Hepatocyte (in vitro differentiated cells): ENCODE measurements at regions not wholly inside any gene's neighbourhood (a gene's known extent, or its start where the extent isn't known, plus 50 kb on each side); places are given as distances from the start of the nearest gene placed in this dataset. TPM values are rescaled to one million over a fixed set of nuclear protein-coding genes. Genes with fewer than 3 reads are reported as not detected.
"Not testable (repeated sequence)": the region's sequence is repeated elsewhere in the genome, so short reads cannot be mapped to it uniquely, and the experiment has no call there.

Experiments used
- DNase-seq: peaks from one replicate; pipeline ENCODE4 v3.0.0-alpha.2; 2016; ENCODE audit warnings: low spot score
- H2AFZ ChIP-seq: fragments of 200-600 bp; sonication (generic); 2 replicates; pipeline ENCODE4 v1.6.0; 2016; ENCODE audit warnings: antibody characterized with exemption, mild to moderate bottlenecking
- H3K27ac ChIP-seq: fragments of 200-600 bp; sonication (generic); 2 replicates; pipeline ENCODE4 v1.5.1; 2016; ENCODE audit warnings: mild to moderate bottlenecking
- H3K27me3 ChIP-seq: fragments of 200-600 bp; sonication (generic); 2 replicates; pipeline ENCODE4 v1.6.1; 2016
- H3K36me3 ChIP-seq: fragments of 200-600 bp; sonication (generic); replicated peaks from 2 replicates; pipeline ENCODE4 v1.5.1; 2016; ENCODE audit warnings: low read depth; ENCODE audit not compliant: insufficient read depth
- H3K4me1 ChIP-seq: fragments of 200-600 bp; sonication (generic); 2 replicates; pipeline ENCODE4 v1.5.1; 2016; ENCODE audit warnings: mild to moderate bottlenecking, moderate library complexity; ENCODE audit not compliant: insufficient read depth
- H3K4me2 ChIP-seq: fragments of 200-600 bp; sonication (generic); 2 replicates; pipeline ENCODE4 v1.6.0; 2016
- H3K4me3 ChIP-seq: fragments of 200-600 bp; sonication (generic); 2 replicates; pipeline ENCODE4 v1.5.1; 2016; ENCODE audit warnings: mild to moderate bottlenecking
- H3K79me2 ChIP-seq: fragments of 200-600 bp; sonication (generic); 2 replicates; pipeline ENCODE4 v1.6.0; 2017; ENCODE audit warnings: mild to moderate bottlenecking
- H3K9me2 ChIP-seq: fragments of 200-600 bp; sonication (generic); replicated peaks from 2 replicates; pipeline ENCODE4 v1.6.0; 2017; ENCODE audit warnings: mild to moderate bottlenecking; ENCODE audit not compliant: insufficient read depth
- H3K9me3 ChIP-seq: fragments of 200-600 bp; sonication (generic); 2 replicates; pipeline ENCODE4 v1.5.1; 2016; ENCODE audit warnings: low read depth, mild to moderate bottlenecking
- H4K20me1 ChIP-seq: fragments of 200-600 bp; sonication (generic); 2 replicates; pipeline ENCODE4 v1.6.0; 2016; ENCODE audit warnings: mild to moderate bottlenecking; ENCODE audit not compliant: insufficient read depth, poor library complexity, severe bottlenecking
- WGBS: methylation state at CpG from one replicate; pipeline ENCODE4 v1.1.6; 2016; ENCODE audit warnings: low lambda C conversion rate; ENCODE audit errors: missing lambda C conversion rate; 5-methylcytosine and 5-hydroxymethylcytosine counted together
- small RNA-seq: library from RNA; depleted of rRNA; stranded (forward); fragments of <200 nt; gene quantifications from one replicate; pipeline ENCODE3, GENCODE V24; 2014

- WGBS, result 76% methylated on average over 4 of the region's 12 CpGs
- H3K4me1 ChIP-seq, H3K4me3 ChIP-seq, H2AFZ ChIP-seq, H4K20me1 ChIP-seq, H3K27me3 ChIP-seq, DNase-seq, H3K9me2 ChIP-seq, H3K4me2 ChIP-seq, H3K9me3 ChIP-seq, H3K27ac ChIP-seq, H3K36me3 ChIP-seq, H3K79me2 ChIP-seq: not testable (repeated sequence)
These were observed 2966.9 kb downstream of the RPIA start for GRCh38 chr2:91658336-91658735.

GRCh38 chr2:91659189-91659916 lies 2967.9 kb downstream of the RPIA start:
- H3K9me3 ChIP-seq, H3K4me2 ChIP-seq, H3K4me3 ChIP-seq, H3K9me2 ChIP-seq, H3K4me1 ChIP-seq, H3K36me3 ChIP-seq, H4K20me1 ChIP-seq, H3K79me2 ChIP-seq, H3K27ac ChIP-seq, H3K27me3 ChIP-seq, DNase-seq, H2AFZ ChIP-seq: not testable (repeated sequence)
- 80% methylated on average over 7 of the region's 21 CpGs for WGBS

- not testable (repeated sequence) for H3K9me2 ChIP-seq, H3K9me3 ChIP-seq
- 71% methylated on average over 9 of the region's 34 CpGs for WGBS
These were observed 2968.4 kb downstream of the RPIA start for GRCh38 chr2:91659917-91660275.

GRCh38 chr2:91667341-91667740 lies 2975.9 kb downstream of the RPIA start:
- not testable (repeated sequence) for H4K20me1 ChIP-seq, H3K36me3 ChIP-seq, H3K4me3 ChIP-seq, H3K79me2 ChIP-seq, H3K9me2 ChIP-seq, H2AFZ ChIP-seq, H3K27ac ChIP-seq, H3K9me3 ChIP-seq, H3K4me2 ChIP-seq, H3K27me3 ChIP-seq, DNase-seq, H3K4me1 ChIP-seq
- 60% methylated on average over 1 of the region's 2 CpGs for WGBS

More at GRCh38 chr2:91659917-91660275, 2968.4 kb downstream of the RPIA start:
- H4K20me1 ChIP-seq, H3K36me3 ChIP-seq, H2AFZ ChIP-seq, H3K4me2 ChIP-seq, H3K27ac ChIP-seq, H3K4me1 ChIP-seq, H3K27me3 ChIP-seq, H3K4me3 ChIP-seq, DNase-seq, H3K79me2 ChIP-seq: not testable (repeated sequence)

GRCh38 chr2:91685541-91685940 lies 2994.1 kb downstream of the RPIA start:
- not testable (repeated sequence) for H3K4me2 ChIP-seq, H3K9me3 ChIP-seq, H3K9me2 ChIP-seq, H3K36me3 ChIP-seq, H3K79me2 ChIP-seq, H3K4me1 ChIP-seq, H2AFZ ChIP-seq, DNase-seq, H4K20me1 ChIP-seq, H3K27me3 ChIP-seq, H3K4me3 ChIP-seq, H3K27ac ChIP-seq
- 81% methylated on average over 8 of the region's 36 CpGs for WGBS

- not testable (repeated sequence) for H3K9me2 ChIP-seq, DNase-seq, H3K36me3 ChIP-seq, H3K27ac ChIP-seq, H3K9me3 ChIP-seq, H2AFZ ChIP-seq, H3K27me3 ChIP-seq, H3K79me2 ChIP-seq, H3K4me3 ChIP-seq, H4K20me1 ChIP-seq, H3K4me1 ChIP-seq, H3K4me2 ChIP-seq
- 97% methylated on average over 18 of the region's 42 CpGs for WGBS
These were observed 2994.6 kb downstream of the RPIA start for GRCh38 chr2:91686046-91686445.

Small RNA genes lying in the stretch of these regions (small RNA-seq; reads per million reads assigned to genes)
- gene AC233266.1 (not detected), gene RNA5SP100 (not detected)
